DND-41 (cell line): ENCODE measurements at regions not wholly inside any gene's neighbourhood (a gene's known extent, or its start where the extent isn't known, plus 50 kb on each side); places are given as distances from the start of the nearest gene placed in this dataset.

Source experiments
- ATAC-seq: fragments of 200-7000 bp; cut with Tn5 transposase; 3 replicates; pipeline ENCODE4 v1.9.1; 2021; ENCODE audit warnings: low read depth; ENCODE audit not compliant: insufficient read depth
- DNase-seq: peaks from one replicate; pipeline ENCODE4 v3.0.0-alpha.2; 2020
- H2AFZ ChIP-seq: 2 replicates; pipeline ENCODE4 v1.6.0; 2012; ENCODE audit warnings: low read depth, low read length
- H3K27ac ChIP-seq: 2 replicates; pipeline ENCODE4 v1.5.1; 2012; ENCODE audit warnings: low read length, inconsistent platforms
- H3K27me3 ChIP-seq: fragments of 200-600 bp; sonication (generic); 2 replicates; pipeline ENCODE4 v1.6.0; 2012; ENCODE audit warnings: low read length, mild to moderate bottlenecking, inconsistent platforms; ENCODE audit not compliant: insufficient read depth, poor library complexity
- H3K36me3 ChIP-seq: 2 replicates; pipeline ENCODE4 v1.5.1; 2012; ENCODE audit warnings: low read length, inconsistent platforms; ENCODE audit not compliant: insufficient read depth
- H3K4me1 ChIP-seq: 2 replicates; pipeline ENCODE4 v1.5.1; 2012; ENCODE audit warnings: mild to moderate bottlenecking, low read length; ENCODE audit not compliant: insufficient read depth
- H3K4me2 ChIP-seq: 2 replicates; pipeline ENCODE4 v1.6.0; 2012; ENCODE audit warnings: mild to moderate bottlenecking, moderate library complexity, low read length, inconsistent platforms; ENCODE audit not compliant: insufficient read depth
- H3K4me3 ChIP-seq, 2 experiments: fragments of 200-600 bp in 1 of 2; shearing (Covaris generic) in 1 of 2; 2 replicates each; pipeline ENCODE4 v1.5.1; 2012 to 2016; ENCODE audit warnings: inconsistent platforms in 2 of 2, low read length in 2 of 2, mild to moderate bottlenecking in 2 of 2, low read depth in 1 of 2, moderate library complexity in 1 of 2
- H3K79me2 ChIP-seq: 2 replicates; pipeline ENCODE4 v1.6.0; 2012; ENCODE audit warnings: low read length, inconsistent platforms; ENCODE audit not compliant: insufficient read depth
- H3K9ac ChIP-seq: 2 replicates; pipeline ENCODE4 v1.6.0; 2012; ENCODE audit warnings: low read depth, mild to moderate bottlenecking, inconsistent platforms, low read length, moderate library complexity
- H3K9me3 ChIP-seq: 2 replicates; pipeline ENCODE4 v1.5.1; 2012; ENCODE audit warnings: low read length, moderate library complexity, mild to moderate bottlenecking, inconsistent platforms; ENCODE audit not compliant: insufficient read depth, severe bottlenecking
- H4K20me1 ChIP-seq: 2 replicates; pipeline ENCODE4 v1.6.0; 2012; ENCODE audit warnings: low read length; ENCODE audit not compliant: insufficient read depth
- EZH2 ChIP-seq: IDR thresholded peaks from 3 replicates; pipeline ENCODE4 v1.6.1; 2012; ENCODE audit warnings: borderline replicate concordance, low read depth, mild to moderate bottlenecking, moderate library complexity, low read length, inconsistent platforms; ENCODE audit not compliant: severe bottlenecking
- TF ChIP-seq, protein P1 (sequence below): IDR thresholded peaks from 2 replicates; pipeline ENCODE4 v1.5.1; 2012; ENCODE audit warnings: borderline replicate concordance, low read length, moderate library complexity, mild to moderate bottlenecking; ENCODE audit not compliant: poor library complexity, severe bottlenecking; ENCODE audit errors: extremely low read depth

DNA sequence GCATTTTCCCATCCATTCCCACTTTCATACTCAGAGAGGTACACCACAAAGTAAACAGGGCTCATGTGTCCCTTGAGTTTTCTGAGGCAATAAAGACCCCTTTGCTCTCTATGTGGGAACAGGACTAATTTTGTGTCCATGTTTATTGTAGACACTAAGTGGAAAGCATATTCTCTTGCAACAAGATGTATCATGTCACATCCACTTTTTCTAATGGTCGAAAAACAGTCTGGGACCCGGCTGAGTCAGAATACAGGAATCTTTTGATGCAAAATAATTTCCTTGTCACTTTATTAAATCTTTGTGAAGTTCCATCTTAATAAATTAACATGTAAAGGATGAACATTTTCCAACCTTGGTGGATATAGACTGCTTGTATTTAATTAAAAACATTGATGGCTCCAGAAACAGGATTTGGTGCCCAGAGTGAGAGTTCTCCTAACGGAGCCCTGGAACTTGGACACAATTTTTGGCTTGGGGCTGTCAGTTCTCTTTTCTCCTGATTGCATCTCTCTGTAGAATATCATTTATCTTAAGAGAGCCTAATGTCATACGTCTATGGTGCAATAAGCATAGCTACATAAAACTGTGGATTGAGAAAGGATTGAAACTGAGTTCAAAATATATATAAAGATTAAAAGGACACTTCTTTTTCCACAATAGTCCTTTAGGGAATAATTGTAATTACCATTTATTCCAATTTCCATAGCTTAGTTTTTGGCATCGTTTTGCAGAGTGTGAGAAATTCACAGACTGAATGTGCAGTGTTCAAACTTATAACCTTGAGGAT is 1116.7 kb upstream of the SEMA6A start:
- H3K9me3 ChIP-seq = no peaks in the 10 kb centered on the region
- H3K4me1 ChIP-seq = no peaks in the 10 kb centered on the region
- H3K27ac ChIP-seq = no peak overlapping the region
- no peak overlapping the region for H3K4me3 ChIP-seq
- H4K20me1 ChIP-seq = no peaks in the 10 kb centered on the region
- no peaks in the 10 kb centered on the region for H3K79me2 ChIP-seq
- H3K36me3 ChIP-seq = no peaks in the 10 kb centered on the region
- H2AFZ ChIP-seq = no peak overlapping the region
- H3K27me3 ChIP-seq = no peaks in the 10 kb centered on the region
- no peak for TF ChIP-seq EZH2
- TF ChIP-seq, protein P1, sequence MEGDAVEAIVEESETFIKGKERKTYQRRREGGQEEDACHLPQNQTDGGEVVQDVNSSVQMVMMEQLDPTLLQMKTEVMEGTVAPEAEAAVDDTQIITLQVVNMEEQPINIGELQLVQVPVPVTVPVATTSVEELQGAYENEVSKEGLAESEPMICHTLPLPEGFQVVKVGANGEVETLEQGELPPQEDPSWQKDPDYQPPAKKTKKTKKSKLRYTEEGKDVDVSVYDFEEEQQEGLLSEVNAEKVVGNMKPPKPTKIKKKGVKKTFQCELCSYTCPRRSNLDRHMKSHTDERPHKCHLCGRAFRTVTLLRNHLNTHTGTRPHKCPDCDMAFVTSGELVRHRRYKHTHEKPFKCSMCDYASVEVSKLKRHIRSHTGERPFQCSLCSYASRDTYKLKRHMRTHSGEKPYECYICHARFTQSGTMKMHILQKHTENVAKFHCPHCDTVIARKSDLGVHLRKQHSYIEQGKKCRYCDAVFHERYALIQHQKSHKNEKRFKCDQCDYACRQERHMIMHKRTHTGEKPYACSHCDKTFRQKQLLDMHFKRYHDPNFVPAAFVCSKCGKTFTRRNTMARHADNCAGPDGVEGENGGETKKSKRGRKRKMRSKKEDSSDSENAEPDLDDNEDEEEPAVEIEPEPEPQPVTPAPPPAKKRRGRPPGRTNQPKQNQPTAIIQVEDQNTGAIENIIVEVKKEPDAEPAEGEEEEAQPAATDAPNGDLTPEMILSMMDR = no peak
- H3K4me2 ChIP-seq = no peak overlapping the region
- no peak for DNase-seq
- no peak overlapping the region for H3K9ac ChIP-seq
- no peak for ATAC-seq

DNA sequence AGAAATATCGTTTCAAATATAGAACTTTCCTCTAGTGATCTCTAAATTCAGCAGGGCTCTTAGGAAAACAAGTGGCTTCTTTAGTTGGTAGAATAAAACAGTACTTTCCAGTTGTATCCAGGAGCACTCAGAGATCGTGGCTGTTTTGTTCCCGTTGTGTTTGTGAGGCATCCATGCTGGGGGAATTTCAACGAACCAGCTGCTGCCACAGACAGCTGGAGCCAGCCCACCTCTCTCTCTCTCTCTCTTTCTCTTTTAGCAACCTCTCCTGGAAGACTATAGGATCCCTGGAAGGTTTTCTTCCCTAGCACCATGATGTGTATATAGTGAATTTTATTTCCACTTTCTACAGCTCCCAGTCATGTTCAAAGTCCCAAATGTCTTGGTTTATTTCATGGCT is 1116.0 kb upstream of the SEMA6A start:
- no peak for TF ChIP-seq EZH2
- TF ChIP-seq, protein P1 = no peak
- Histone ChIP-seq H2AFZ (no peak overlapping the region; the same call in 1 of the 2 replicates), H3K9ac (no peak overlapping the region), H3K27ac (no peak overlapping the region), H3K4me3 (no peak overlapping the region), H4K20me1 (no peaks in the 10 kb centered on the region), H3K27me3 (no peaks in the 10 kb centered on the region), H3K9me3 (no peaks in the 10 kb centered on the region), H3K4me1 (no peaks in the 10 kb centered on the region), H3K4me2 (no peak overlapping the region), H3K79me2 (no peaks in the 10 kb centered on the region), H3K36me3 (no peaks in the 10 kb centered on the region)
- DNase-seq (no peak), ATAC-seq (no peak)

- no peaks in the 10 kb centered on the region for H3K4me1 ChIP-seq
- no peaks in the 10 kb centered on the region for H4K20me1 ChIP-seq
- ATAC-seq (no peak), DNase-seq (no peak)
- no peaks in the 10 kb centered on the region for H3K79me2 ChIP-seq
- H3K4me3 ChIP-seq = no peak overlapping the region
- H3K27me3 ChIP-seq = no peaks in the 10 kb centered on the region
- TF ChIP-seq, protein P1 = no peak
- TF ChIP-seq EZH2 = no peak
- no peaks in the 10 kb centered on the region for H3K36me3 ChIP-seq
- no peak overlapping the region for H3K9ac ChIP-seq
- no peak overlapping the region for H3K4me2 ChIP-seq
- no peak overlapping the region for H2AFZ ChIP-seq
- no peaks in the 10 kb centered on the region for H3K9me3 ChIP-seq
- no peak overlapping the region for H3K27ac ChIP-seq
Measured at GRCh38 chr5:117686926-117687325, 1112.3 kb upstream of the SEMA6A start.
